Neuronal stem cell (in vitro differentiated cells): ENCODE measurements at regions not wholly inside any gene's neighbourhood (a gene's known extent, or its start where the extent isn't known, plus 50 kb on each side); places are given as distances from the start of the nearest gene placed in this dataset.

Experiments used
- DNase-seq: peaks from one replicate; pipeline ENCODE4 v3.0.0-alpha.2; 2013; ENCODE audit warnings: low spot score
- H2AFZ ChIP-seq: one replicate; pipeline ENCODE4 v1.6.1; 2013; ENCODE audit warnings: mild to moderate bottlenecking, low read length, inconsistent platforms
- H2AK5ac ChIP-seq: 2 replicates; pipeline ENCODE4 v1.6.1; 2013; ENCODE audit warnings: low read depth, mild to moderate bottlenecking, inconsistent platforms, low read length, moderate library complexity, mixed read lengths
- H2BK120ac ChIP-seq: 2 replicates; pipeline ENCODE4 v1.6.1; 2013; ENCODE audit warnings: low read depth, mild to moderate bottlenecking, inconsistent platforms, low read length, moderate library complexity, mixed read lengths
- H2BK12ac ChIP-seq: one replicate; pipeline ENCODE4 v1.6.1; 2013; ENCODE audit warnings: low read length, inconsistent platforms
- H2BK15ac ChIP-seq: 2 replicates; pipeline ENCODE4 v1.6.1; 2013; ENCODE audit warnings: mild to moderate bottlenecking, low read length, inconsistent platforms, mixed read lengths
- H2BK5ac ChIP-seq: one replicate; pipeline ENCODE4 v1.6.1; 2013; ENCODE audit warnings: inconsistent platforms, mild to moderate bottlenecking, low read length, moderate library complexity
- H3K14ac ChIP-seq: one replicate; pipeline ENCODE4 v1.6.1; 2013; ENCODE audit warnings: low read length, inconsistent platforms
- H3K18ac ChIP-seq: 2 replicates; pipeline ENCODE4 v1.6.1; 2013; ENCODE audit warnings: low read length, inconsistent platforms
- H3K23ac ChIP-seq: 2 replicates; pipeline ENCODE4 v1.6.1; 2013; ENCODE audit warnings: low read depth, mild to moderate bottlenecking, mixed read lengths, low read length, inconsistent platforms; ENCODE audit not compliant: poor library complexity
- H3K27ac ChIP-seq: replicated peaks from 3 replicates; pipeline ENCODE4 v1.5.1; 2013; ENCODE audit warnings: low read length, inconsistent platforms
- H3K27me3 ChIP-seq, 3 experiments: 2 replicates each; pipeline ENCODE4 v1.6.1; 2013; ENCODE audit warnings: low read length in 3 of 3, mild to moderate bottlenecking in 2 of 3, inconsistent platforms in 1 of 3, low read depth in 1 of 3, mixed read lengths in 1 of 3, moderate library complexity in 1 of 3; ENCODE audit not compliant: control insufficient read depth in 3 of 3, insufficient read depth in 3 of 3
- H3K36me3 ChIP-seq, 2 donors: replicated peaks in 1 of 2; 2 replicates each; pipeline ENCODE4 v1.6.1; 2013; ENCODE audit warnings: low read length in 2 of 2; ENCODE audit not compliant: control insufficient read depth in 2 of 2, insufficient read depth in 2 of 2
- H3K4ac ChIP-seq: 2 replicates; pipeline ENCODE4 v1.6.1; 2013; ENCODE audit warnings: inconsistent platforms, mild to moderate bottlenecking, low read length, moderate library complexity
- H3K4me1 ChIP-seq, 2 donors: 1 replicate in 1 of 2; 2 replicates in 1 of 2; pipeline ENCODE4 v1.6.1; 2013; ENCODE audit warnings: low read length in 2 of 2, low read depth in 1 of 2; ENCODE audit not compliant: control insufficient read depth in 2 of 2, insufficient read depth in 1 of 2
- H3K4me2 ChIP-seq: one replicate; pipeline ENCODE4 v1.6.1; 2013; ENCODE audit warnings: mild to moderate bottlenecking, low read length, inconsistent platforms; ENCODE audit not compliant: insufficient read depth, poor library complexity, severe bottlenecking
- H3K4me3 ChIP-seq, 2 donors: 2 replicates each; pipeline ENCODE4 v1.5.1; 2013; ENCODE audit warnings: low read length in 2 of 2, mild to moderate bottlenecking in 2 of 2, inconsistent platforms in 1 of 2, moderate library complexity in 1 of 2
- H3K79me1 ChIP-seq: one replicate; pipeline ENCODE4 v1.6.1; 2013; ENCODE audit warnings: low read depth, mild to moderate bottlenecking, inconsistent platforms, low read length, moderate library complexity
- H3K9ac ChIP-seq: one replicate; pipeline ENCODE4 v1.6.1; 2013; ENCODE audit warnings: mild to moderate bottlenecking, low read depth, low read length, inconsistent platforms; ENCODE audit not compliant: poor library complexity
- H3K9me3 ChIP-seq, 2 donors: replicated peaks in 1 of 2; 2 replicates each; pipeline versions ENCODE3 to v1.6.1; 2013; ENCODE audit warnings: low read length in 2 of 2, mild to moderate bottlenecking in 2 of 2, inconsistent platforms in 1 of 2, low read depth in 1 of 2, mixed read lengths in 1 of 2, moderate library complexity in 1 of 2; ENCODE audit not compliant: control insufficient read depth in 2 of 2, insufficient read depth in 1 of 2
- H4K8ac ChIP-seq: one replicate; pipeline ENCODE4 v1.6.1; 2013; ENCODE audit warnings: low read depth, mild to moderate bottlenecking, inconsistent platforms, low read length, moderate library complexity
- H4K91ac ChIP-seq: one replicate; pipeline ENCODE4 v1.6.1; 2013; ENCODE audit warnings: low read length, low read depth, mild to moderate bottlenecking, inconsistent platforms; ENCODE audit not compliant: poor library complexity
- WGBS, 2 donors: extraction: QIAGEN DNeasy Blood & Tissue Kit; methylation state at CpG; one replicate each; pipeline ENCODE4 v1.1.7; 2013; ENCODE audit warnings: missing lambda C conversion rate in 2 of 2, mixed read lengths in 1 of 2; ENCODE audit not compliant: insufficient read length in 2 of 2, insufficient replicate concordance in 1 of 2; ENCODE audit errors: extremely low coverage in 2 of 2; 5-methylcytosine and 5-hydroxymethylcytosine counted together

DNA sequence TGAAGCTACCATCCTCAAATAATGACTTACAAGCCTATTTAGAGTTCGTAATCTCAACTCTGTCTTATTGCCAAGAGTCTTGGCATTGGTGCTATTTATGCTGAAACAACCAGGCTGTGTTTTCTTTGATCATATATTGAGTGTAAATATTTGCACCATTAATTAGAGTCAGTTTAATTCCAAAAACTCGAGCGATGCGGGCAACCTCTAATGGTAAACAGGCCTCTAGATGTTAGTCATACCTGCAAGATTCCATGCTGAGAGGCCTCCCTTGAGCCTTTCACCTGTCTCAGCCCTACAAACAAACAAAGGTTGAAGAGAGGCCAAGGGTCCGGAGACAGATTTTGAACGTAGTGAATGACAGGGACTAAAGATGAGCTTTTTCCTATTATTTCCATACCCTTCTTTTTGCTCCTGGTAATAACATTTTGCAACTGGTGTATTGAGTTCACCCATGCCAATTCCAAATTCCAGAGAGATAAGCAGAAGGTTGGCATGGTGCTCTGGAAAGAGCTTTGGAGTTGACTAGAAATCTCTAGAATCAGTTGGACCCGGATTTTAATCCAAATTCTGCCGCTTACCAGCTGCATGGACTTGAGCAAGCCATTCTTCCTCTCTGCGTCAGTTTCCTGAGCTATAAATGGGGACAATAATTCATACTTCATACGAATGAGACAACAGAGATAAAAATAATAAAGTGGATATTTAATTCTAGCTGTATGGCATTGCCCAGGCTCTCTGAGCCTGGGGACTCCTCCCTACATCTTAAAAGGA is 99.1 kb upstream of the ANO1 start:
- Histone ChIP-seq H3K27me3 (peaks cover 0 to 49% (median 11%) of the 10 kb centered on the region in 3 experiments), H3K4me2 (no peak overlapping the region)
- WGBS, 2 donors: no CpG with 5 or more reads among the region's 10 CpGs

DNA sequence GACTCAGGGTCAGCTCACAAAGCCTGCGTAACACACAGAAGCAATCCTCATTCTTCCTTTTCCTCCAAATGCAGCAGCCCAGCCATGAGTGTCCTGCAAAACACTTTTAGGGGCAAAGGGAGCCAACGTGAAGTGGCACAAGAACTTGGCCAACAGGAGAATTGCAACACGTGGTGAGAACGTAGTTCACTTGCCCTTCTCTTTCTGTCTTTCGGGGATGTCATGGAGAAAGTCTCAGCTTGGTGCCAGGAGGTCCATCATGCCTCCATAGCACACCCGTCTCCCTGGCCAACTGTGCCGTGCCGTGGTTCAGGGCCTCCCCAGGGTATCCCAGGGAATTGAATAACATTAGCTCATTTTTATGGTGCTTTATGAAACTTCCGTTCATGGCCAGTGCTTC is 98.5 kb upstream of the ANO1 start:
- no peak overlapping the region for H2BK5ac ChIP-seq
- no peak overlapping the region for H2BK12ac ChIP-seq
- H2BK120ac ChIP-seq: no peak overlapping the region
- peaks cover 0 to 6% of the 10 kb centered on the region in 2 donors for H3K4me1 ChIP-seq
- H3K14ac ChIP-seq: no peak overlapping the region
- H3K4ac ChIP-seq: no peak overlapping the region
- no peak overlapping the region for H3K18ac ChIP-seq
- H3K9ac ChIP-seq: no peak overlapping the region
- H3K79me1 ChIP-seq: no peaks in the 10 kb centered on the region
- H3K4me3 ChIP-seq: no peak overlapping the region
- H2AK5ac ChIP-seq: no peak overlapping the region
- H3K4me2 ChIP-seq: no peak overlapping the region
- no peak overlapping the region for H4K8ac ChIP-seq
- no peak for DNase-seq
- no peak overlapping the region for H3K27ac ChIP-seq
- peaks cover 3 to 55% (median 17%) of the 10 kb centered on the region in 3 experiments for H3K27me3 ChIP-seq
- no peak overlapping the region for H3K23ac ChIP-seq
- no peaks in the 10 kb centered on the region for H3K36me3 ChIP-seq
- no peaks in the 10 kb centered on the region for H3K9me3 ChIP-seq
- WGBS, 2 donors: no CpG with 5 or more reads among the region's 9 CpGs
- no peak overlapping the region for H2BK15ac ChIP-seq
- no peak overlapping the region for H2AFZ ChIP-seq
- no peak overlapping the region for H4K91ac ChIP-seq

More for the DNA sequence above, 99.1 kb upstream of the ANO1 start:
- Histone ChIP-seq H3K4ac (no peak overlapping the region), H2BK12ac (no peak overlapping the region), H3K79me1 (no peaks in the 10 kb centered on the region), H3K4me3 (no peak overlapping the region), H2BK15ac (no peak overlapping the region), H2AFZ (no peak overlapping the region), H4K8ac (no peak overlapping the region), H3K18ac (no peak overlapping the region), H3K27ac (no peak overlapping the region), H3K14ac (no peak overlapping the region), H2BK5ac (no peak overlapping the region), H3K23ac (no peak overlapping the region), H3K36me3 (no peaks in the 10 kb centered on the region), H2BK120ac (no peak overlapping the region), H2AK5ac (no peak overlapping the region), H3K9ac (no peak overlapping the region), H3K4me1 (peaks cover 0 to 3% of the 10 kb centered on the region in 2 donors), H4K91ac (no peak overlapping the region), H3K9me3 (no peaks in the 10 kb centered on the region)
- DNase-seq: no peak

DNA sequence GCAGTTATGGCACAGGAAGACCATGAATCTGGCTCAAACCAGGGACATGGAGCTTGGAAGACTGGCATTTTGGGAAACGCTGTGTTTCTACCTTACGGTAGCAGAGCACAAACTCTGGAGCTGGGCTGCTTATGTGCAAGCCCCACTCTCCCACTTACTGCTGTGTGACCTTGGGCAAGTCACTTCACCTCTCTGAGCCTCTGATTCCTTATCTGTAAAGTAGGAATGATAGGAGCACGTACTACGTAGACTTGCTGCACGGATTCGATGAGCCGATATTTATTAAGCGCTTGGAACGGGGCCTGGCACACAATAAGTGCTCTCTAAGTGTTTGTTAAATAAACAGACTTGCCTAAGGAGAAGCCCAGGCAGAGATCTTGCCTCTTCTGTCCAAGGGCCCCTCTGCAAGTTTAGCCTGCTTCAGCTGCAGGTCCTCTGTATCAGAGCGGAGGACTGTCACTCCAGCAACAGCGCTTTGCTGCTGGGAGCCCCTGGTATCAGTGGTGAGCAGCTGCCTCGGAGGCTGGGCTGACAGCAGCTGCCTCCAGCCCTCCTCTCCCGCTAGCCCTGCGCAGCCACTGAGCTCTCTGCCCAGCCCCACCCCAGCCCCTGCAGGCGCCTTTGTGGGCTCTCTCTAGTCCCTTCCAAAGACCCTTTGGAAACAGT is 96.9 kb upstream of the ANO1 start:
- H3K23ac ChIP-seq: no peak overlapping the region
- H3K36me3 ChIP-seq: no peaks in the 10 kb centered on the region
- H3K27me3 ChIP-seq: peaks cover 16 to 68% (median 34%) of the 10 kb centered on the region in 3 experiments
- peaks cover 0 to 14% of the 10 kb centered on the region in 2 donors for H3K4me1 ChIP-seq
- no peak overlapping the region for H4K8ac ChIP-seq
- H2BK5ac ChIP-seq: no peak overlapping the region
- H3K27ac ChIP-seq: no peak overlapping the region
- no peak overlapping the region for H2BK15ac ChIP-seq
- H3K4me2 ChIP-seq: no peak overlapping the region
- no peaks in the 10 kb centered on the region for H3K79me1 ChIP-seq
- H3K14ac ChIP-seq: no peak overlapping the region
- no peak overlapping the region for H3K4me3 ChIP-seq
- no peak overlapping the region for H2AFZ ChIP-seq
- no CpG with 5 or more reads among the region's 15 CpGs for WGBS, 2 donors
- H2BK120ac ChIP-seq: no peak overlapping the region
- H3K18ac ChIP-seq: no peak overlapping the region
- no peak overlapping the region for H2AK5ac ChIP-seq
- H3K9ac ChIP-seq: no peak overlapping the region
- H2BK12ac ChIP-seq: no peak overlapping the region
- no peak for DNase-seq
- H3K4ac ChIP-seq: no peak overlapping the region
- no peak overlapping the region for H4K91ac ChIP-seq
- H3K9me3 ChIP-seq: no peaks in the 10 kb centered on the region
